ENCODE measurements at regions not wholly inside any gene's neighbourhood (a gene's known extent, or its start where the extent isn't known, plus 50 kb on each side); places are given as distances from the start of the nearest gene placed in this dataset.
"Not testable (repeated sequence)": the region's sequence is repeated elsewhere in the genome, so short reads cannot be mapped to it uniquely, and the experiment has no call there.

GRCh38 chr3:118537454-118537853 lies 497.2 kb downstream of the IGSF11 start:
- WGBS, 2 donors, result 91 to 94% methylated on average over 2 of the region's 2 CpGs
- H3K4me3 ChIP-seq (ENCODE audit: low read depth, poor library complexity, severe bottlenecking), result no peak overlapping the region
- TF ChIP-seq POLR2A (IDR thresholded peaks at IDR 0.05) (no peak), CTCF (IDR thresholded peaks at IDR 0.05) (no peak)
- intact Hi-C loops (cut with DNase I; ENCODE audit: low total_unique reads), result no loop called here
- DNase-seq (ENCODE audit: low spot score in 2 of 2), result no peak

DNA sequence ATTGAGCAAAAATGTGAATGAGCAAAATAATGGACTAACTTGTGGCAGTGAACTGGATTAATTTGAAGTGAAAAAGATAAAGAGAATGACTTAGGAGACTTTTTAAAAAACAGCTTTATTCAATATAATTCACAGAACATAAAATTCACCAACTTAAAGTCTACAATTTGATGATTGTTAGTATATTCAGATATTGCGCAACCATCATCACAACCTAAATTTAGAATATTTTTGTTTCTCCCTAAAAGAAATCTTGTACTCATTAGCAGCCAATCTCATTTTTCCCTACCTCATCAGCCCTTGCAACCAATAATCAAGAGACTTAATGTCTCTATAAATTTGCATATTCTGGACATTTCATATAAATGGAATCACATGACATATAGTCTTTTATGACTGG lies 496.5 kb downstream of the IGSF11 start:
- TF ChIP-seq CTCF (IDR thresholded peaks at IDR 0.05) (no peak), POLR2A (IDR thresholded peaks at IDR 0.05) (no peak)
- intact Hi-C loops (cut with DNase I; ENCODE audit: low total_unique reads), result no loop called here

GRCh38 chr3:118539820-118540447 lies 494.7 kb downstream of the IGSF11 start:
- H3K4me3 ChIP-seq (ENCODE audit: low read depth, poor library complexity, severe bottlenecking); DNase-seq (ENCODE audit: low spot score in 2 of 2); intact Hi-C loops (cut with DNase I; ENCODE audit: low total_unique reads): not testable (repeated sequence)
- WGBS, 2 donors, result 80 to 82% methylated on average over 13 of the region's 13 CpGs

More for the DNA sequence above, 496.5 kb downstream of the IGSF11 start:
- no peak overlapping the region for H3K4me3 ChIP-seq (ENCODE audit: low read depth, poor library complexity, severe bottlenecking)
- WGBS, 2 donors, result 91 to 95% methylated on average over 1 of the region's 1 CpG
- no peak for DNase-seq (ENCODE audit: low spot score in 2 of 2)

GRCh38 chr3:118540448-118540821 lies 494.2 kb downstream of the IGSF11 start:
- H3K4me3 ChIP-seq (ENCODE audit: low read depth, poor library complexity, severe bottlenecking); intact Hi-C loops (cut with DNase I; ENCODE audit: low total_unique reads); DNase-seq (ENCODE audit: low spot score in 2 of 2): not testable (repeated sequence)
- WGBS, 2 donors, result 58 to 78% methylated on average over 5 of the region's 5 CpGs

GRCh38 chr3:118540826-118541225 lies 493.8 kb downstream of the IGSF11 start:
- 91 to 93% methylated on average over 1 of the region's 1 CpG for WGBS, 2 donors

DNA sequence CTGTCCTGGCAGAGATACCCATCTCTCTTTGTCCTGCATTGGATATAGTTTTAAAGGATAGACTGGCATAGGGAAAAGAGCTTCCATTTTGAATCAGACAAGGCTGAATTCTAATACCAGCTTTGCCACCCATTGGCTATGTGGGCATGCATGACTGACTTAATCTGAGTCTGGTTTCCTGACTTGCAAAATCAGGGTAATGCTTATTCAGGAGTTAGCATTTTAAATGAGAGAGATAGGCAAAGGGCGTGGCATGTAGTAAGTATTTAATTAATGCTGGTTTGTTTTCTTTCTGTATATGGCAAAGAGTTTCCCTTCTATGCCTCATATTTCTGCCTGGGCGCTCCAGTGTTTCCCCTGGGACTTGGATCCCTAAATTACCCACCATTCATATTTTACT lies 492.9 kb downstream of the IGSF11 start:
- H3K4me3 ChIP-seq (ENCODE audit: low read depth, poor library complexity, severe bottlenecking), result no peak overlapping the region
- 74 to 80% methylated on average over 2 of the region's 2 CpGs for WGBS, 2 donors
- DNase-seq (ENCODE audit: low spot score in 2 of 2), result no peak
- intact Hi-C loops (cut with DNase I; ENCODE audit: low total_unique reads), result no loop called here
- no peak for TF ChIP-seq POLR2A (IDR thresholded peaks at IDR 0.05)
- TF ChIP-seq CTCF (IDR thresholded peaks at IDR 0.05), result no peak

More at GRCh38 chr3:118540826-118541225, 493.8 kb downstream of the IGSF11 start:
- no peak overlapping the region for H3K4me3 ChIP-seq (ENCODE audit: low read depth, poor library complexity, severe bottlenecking)
- intact Hi-C loops (cut with DNase I; ENCODE audit: low total_unique reads), result no loop called here
- TF ChIP-seq POLR2A (IDR thresholded peaks at IDR 0.05) (no peak), CTCF (IDR thresholded peaks at IDR 0.05) (no peak)
- no peak for DNase-seq (ENCODE audit: low spot score in 2 of 2)

GRCh38 chr3:118543832-118544231 lies 490.8 kb downstream of the IGSF11 start:
- DNase-seq (ENCODE audit: low spot score in 2 of 2), result no peak
- TF ChIP-seq CTCF (IDR thresholded peaks at IDR 0.05), result no peak
- TF ChIP-seq POLR2A (IDR thresholded peaks at IDR 0.05), result no peak
- intact Hi-C loops (cut with DNase I; ENCODE audit: low total_unique reads), result no loop called here
- H3K4me3 ChIP-seq (ENCODE audit: low read depth, poor library complexity, severe bottlenecking), result no peak overlapping the region
- WGBS, 2 donors, result 43 to 66% methylated on average over 1 of the region's 1 CpG

All from lower leg skin (tissue), 4 donors.